HG02571 (cell line): ENCODE measurements at regions not wholly inside any gene's neighbourhood (a gene's known extent, or its start where the extent isn't known, plus 50 kb on each side); places are given as distances from the start of the nearest gene placed in this dataset.

Experiments
- ATAC-seq: cut with Tn5 transposase; IDR thresholded peaks from one replicate; pipeline ENCODE4 v1.9.1; 2021; ENCODE audit warnings: mild to moderate bottlenecking, moderate library complexity; ENCODE audit not compliant: unreplicated experiment

DNA sequence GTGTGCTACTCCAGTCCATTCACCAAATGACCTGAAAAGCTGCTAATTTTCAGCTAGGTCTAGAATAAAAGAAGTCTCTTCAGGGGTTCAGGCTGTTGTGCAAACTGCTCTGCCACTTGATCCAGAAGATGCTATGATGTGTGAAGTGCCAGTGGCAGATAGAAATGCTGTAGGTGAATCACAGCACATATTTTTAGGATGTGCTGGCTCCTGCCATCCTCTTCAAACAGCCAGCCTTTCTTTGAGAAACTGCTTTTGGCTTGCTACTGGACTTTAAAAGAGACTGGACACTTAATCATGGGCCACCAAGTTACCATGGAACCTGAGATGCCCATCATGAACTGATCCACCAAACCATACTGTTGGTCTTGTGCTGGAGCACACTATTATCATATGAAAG is 322.1 kb downstream of the EN1 start:
- no peak for ATAC-seq

GRCh38 chr2:118524911-118525310 is 322.5 kb downstream of the EN1 start:
- no peak for ATAC-seq

GRCh38 chr2:118523761-118524160 is 323.7 kb downstream of the EN1 start:
- no peak for ATAC-seq

DNA sequence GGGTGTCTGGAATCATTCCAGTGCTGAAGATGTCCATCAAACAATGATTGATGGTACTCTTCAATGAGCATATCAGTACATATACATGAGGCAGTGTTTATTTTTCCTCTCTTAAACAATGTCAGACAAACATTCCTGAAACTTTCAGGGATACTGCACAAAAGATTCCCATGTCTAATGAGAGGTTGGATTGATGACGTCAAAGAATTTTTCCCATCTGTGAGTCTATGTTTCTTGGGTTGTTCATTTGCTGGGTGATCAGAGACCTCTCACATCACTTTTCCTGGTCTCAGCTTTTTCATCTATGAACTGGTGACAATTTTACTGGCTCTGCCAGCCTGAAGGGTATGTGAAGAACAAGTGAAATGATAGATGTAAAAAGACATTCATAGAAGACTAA is 325.5 kb downstream of the EN1 start:
- ATAC-seq, result no peak

DNA sequence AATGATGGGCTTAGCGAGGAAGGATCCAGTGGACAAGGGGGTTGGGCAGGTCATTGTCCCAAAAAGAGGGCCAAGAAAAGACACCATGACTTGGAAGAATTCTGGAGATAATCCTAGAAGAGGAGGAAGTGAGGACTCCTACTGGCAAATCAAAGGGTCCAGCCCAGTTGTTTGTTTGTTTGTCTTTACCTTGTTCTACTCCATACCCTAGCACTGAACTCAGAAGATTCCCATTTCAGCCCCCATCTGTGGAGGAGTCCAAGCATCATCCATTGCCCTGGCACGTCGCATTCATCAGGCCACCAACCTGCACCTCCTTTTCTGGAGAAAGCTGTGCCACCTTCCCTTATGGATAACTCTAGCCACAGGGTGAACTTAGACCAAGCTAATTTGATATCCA is 326.2 kb downstream of the EN1 start:
- no peak for ATAC-seq

GRCh38 chr2:118520246-118520645 is 327.2 kb downstream of the EN1 start:
- ATAC-seq, result no peak

DNA sequence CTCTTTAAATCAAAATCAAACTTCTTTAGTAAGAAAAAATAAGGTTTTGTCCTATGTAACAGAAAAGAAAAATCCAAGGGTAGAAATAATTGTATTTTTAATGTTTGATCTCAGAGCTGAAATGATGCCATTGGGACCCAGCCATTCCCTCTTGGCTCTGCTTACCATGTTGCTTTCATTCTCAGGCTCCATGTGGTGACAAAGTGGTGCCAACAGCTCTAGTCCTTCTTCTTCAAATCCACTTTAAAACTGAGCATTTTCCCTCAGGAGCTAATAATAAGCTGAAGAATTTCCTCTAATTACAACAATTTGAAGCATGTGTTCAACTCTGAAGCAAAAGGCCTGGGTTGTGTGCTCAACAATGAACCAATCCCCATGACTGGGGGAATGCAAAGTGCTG is 327.9 kb downstream of the EN1 start:
- ATAC-seq, result no peak

GRCh38 chr2:118510807-118511206 is 336.6 kb downstream of the EN1 start:
- no peak for ATAC-seq

- no peak for ATAC-seq
These were observed 338.0 kb downstream of the EN1 start for GRCh38 chr2:118509319-118510004.

GRCh38 chr2:118508282-118508681 is 339.2 kb downstream of the EN1 start:
- no peak for ATAC-seq

DNA sequence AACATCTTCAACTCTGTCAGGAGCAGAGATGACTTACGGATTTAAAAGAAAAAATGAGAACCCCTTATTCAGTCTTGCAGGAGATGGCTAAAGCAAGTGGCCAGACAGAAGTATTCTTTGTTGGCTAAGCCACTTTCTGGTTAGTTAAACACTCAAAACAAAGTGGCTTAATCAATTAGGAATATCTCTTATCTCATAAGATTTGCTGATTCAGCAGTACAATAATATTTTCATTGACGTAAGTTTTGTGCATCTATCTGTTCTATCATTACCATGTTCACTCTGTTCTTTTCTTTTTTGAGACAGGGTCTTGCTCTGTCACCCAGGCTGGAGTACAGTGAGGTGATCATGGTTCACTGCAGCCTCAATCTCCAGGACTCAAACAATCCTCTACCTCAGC is 342.0 kb downstream of the EN1 start:
- ATAC-seq, result no peak

- ATAC-seq, result no peak
These were observed 345.3 kb downstream of the EN1 start for GRCh38 chr2:118502106-118502505.

GRCh38 chr2:118498943-118499342 is 348.5 kb downstream of the EN1 start:
- no peak for ATAC-seq

DNA sequence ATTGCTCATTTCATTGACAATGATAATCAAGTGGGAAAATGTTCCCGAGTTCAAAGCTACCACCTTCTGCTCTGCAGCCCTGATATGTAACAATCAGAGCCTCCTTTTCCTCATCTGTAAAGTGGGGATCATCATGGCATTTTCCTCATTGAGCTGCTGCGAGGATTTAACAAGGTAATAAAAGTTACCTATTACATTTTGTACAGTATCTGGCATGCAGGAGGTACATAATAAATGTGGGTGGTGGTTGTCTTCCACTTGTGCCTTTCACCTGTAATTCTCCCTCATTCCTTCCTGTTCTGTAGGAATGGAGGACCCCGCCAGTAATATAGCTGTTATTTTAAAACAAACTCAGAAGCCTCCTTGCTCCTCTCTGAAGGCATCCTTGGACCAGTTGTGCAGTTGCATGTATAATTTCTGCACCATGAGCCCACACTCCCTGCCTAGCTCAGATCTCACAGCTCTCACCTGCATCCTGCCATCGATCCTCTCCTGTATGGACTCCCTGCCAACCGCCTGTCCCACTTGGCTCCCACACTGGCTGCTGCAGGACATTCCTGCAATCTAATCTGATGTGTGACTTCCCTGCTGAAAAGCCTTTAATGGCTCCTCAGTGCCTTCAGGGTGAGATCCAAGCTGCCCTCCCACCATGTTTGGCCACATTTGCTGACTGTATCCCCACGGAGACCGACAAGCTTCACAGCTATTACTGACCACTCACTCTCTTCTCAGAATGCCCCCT is 350.4 kb downstream of the EN1 start:
- no peak for ATAC-seq

DNA sequence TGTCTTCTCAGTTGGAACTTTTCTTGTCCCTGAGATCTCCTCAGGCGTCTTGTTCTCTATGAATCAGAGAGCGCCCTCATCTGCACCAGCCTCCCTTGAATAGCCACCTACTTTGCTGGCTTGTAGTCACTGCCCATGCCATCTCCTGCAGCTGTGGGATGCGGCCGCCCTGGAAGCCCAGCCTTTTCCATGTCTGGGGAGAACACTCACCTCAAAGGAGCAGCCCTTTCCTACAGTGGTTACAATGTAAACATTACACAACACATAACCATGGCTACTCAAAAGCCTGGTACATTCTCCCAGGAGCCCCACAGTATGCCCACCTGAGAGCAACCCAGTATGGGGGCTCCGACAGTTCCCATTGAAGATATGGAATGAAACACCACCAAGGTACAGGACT is 351.0 kb downstream of the EN1 start:
- no peak for ATAC-seq

DNA sequence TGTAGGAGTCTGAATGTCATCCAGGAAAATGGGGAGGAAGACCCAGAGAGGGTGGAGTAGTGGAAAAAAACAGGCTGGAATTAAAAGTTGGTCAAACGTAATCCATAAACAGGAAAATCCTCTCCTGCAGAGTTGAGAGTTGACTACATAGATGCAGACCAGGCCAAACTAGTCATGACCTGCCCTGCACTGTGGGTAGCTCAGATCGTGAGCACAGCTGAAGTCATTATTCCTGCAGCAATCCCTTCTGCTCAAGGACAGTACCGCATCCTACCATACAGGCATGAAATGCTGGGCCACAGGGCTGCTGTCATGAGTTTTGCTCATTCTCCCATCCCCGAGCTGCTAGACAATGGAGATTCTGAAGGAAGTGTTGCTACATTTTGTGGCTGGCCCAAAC is 352.2 kb downstream of the EN1 start:
- ATAC-seq, result no peak

- no peak for ATAC-seq
These were observed 354.2 kb downstream of the EN1 start for GRCh38 chr2:118493213-118493612.

GRCh38 chr2:118492335-118492734 is 355.1 kb downstream of the EN1 start:
- no peak for ATAC-seq

DNA sequence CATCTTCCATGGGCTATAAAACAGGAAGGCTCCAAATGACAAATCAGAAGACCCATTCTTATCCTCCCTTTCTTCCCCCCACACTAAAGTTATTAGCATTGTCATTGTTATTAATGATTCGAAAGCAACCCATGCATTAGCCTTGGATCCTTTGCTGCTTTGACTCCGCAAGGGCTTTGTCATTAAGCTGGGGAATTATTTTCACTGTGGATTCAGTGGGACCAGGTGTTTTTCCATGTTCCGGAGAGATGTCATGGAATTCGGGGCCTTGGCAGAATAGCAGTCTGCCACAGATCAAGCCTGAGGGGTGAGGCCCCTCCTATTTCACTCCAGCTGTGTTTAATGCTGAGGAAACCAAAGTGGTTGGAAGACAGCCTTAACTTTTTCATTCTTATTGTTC is 357.1 kb downstream of the EN1 start:
- no peak for ATAC-seq

DNA sequence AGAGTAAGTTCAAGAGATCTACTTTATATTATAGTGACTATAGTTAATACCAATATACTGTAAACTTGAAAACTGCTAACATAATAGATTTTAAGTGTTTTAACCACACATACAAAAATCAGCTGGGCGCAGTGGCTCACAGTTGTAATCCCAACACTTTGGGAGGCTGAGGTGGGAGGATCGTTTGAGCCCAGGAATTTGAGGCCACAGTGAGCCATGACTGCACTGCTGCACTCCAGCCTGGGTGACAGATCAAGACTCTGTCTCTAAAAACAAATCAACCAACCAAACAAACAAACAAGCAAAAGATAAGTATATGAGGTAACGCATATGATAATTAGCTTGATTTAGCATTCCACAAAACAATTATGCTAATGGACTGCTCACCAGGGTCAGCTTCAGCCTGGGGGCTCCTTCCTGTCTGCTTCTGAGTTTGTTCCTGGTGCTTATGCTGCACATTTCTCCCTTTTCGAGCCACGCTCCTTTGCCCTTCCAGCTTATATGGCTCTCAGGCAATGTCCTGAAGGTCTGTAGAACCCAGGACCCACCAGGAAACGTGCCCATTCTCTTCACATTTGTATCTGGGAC is 357.6 kb downstream of the EN1 start:
- no peak for ATAC-seq

DNA sequence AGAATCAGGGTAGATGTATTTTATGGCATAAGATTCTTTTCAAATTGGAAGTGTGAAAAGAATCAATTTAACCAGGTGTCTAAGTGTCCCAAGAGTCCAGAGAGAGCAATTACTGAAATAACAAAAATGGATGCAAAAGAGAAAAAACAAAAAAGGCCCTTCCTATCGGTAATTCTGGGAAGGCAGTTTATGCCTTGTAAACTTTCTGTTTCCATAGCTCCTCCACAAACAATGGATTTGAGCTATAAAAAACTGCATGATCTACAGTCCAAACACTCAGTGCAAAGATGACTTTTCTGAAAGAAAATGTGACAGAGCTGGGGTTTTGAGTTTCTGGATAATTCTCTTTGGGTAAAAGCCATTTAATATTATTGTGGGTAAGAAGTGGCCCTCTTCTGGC is 366.1 kb downstream of the EN1 start:
- ATAC-seq, result no peak

- ATAC-seq, result no peak
These were observed 368.4 kb downstream of the EN1 start for GRCh38 chr2:118479020-118479419.
